Activated B cell treated with CpG ODN at 0.5 μM for 24 hours (primary cell): ENCODE measurements at regions not wholly inside any gene's neighbourhood (a gene's known extent, or its start where the extent isn't known, plus 50 kb on each side); places are given as distances from the start of the nearest gene placed in this dataset.

Experiments
- ATAC-seq: fragments of 200-7000 bp; cut with Tn5 transposase; one replicate; pipeline ENCODE4 v1.10.0; 2021; ENCODE audit warnings: low read depth, mild to moderate bottlenecking, moderate library complexity
- CTCF ChIA-PET: fragments of 350-600 bp; sonication (Branson Sonifier 250); formaldehyde crosslinking; loops from one replicate; lab custom pipeline; 2021; ENCODE audit warnings: antibody characterized with exemption; lab: Charles Lee
- POLR2A ChIA-PET: fragments of 350-600 bp; sonication (Branson Sonifier 250); formaldehyde crosslinking; loops from one replicate; lab custom pipeline; 2021; ENCODE audit warnings: antibody characterized with exemption; lab: Charles Lee
- DNase-seq: peaks from one replicate; pipeline ENCODE4 v3.0.0; 2022
- H3K27ac Mint-ChIP-seq: one replicate; pipeline ENCODE4 v1.8.0; 2020; ENCODE audit warnings: mixed read lengths
- H3K27me3 Mint-ChIP-seq: one replicate; pipeline ENCODE4 v1.8.0; 2021; ENCODE audit warnings: mixed read lengths
- H3K36me3 Mint-ChIP-seq: one replicate; pipeline ENCODE4 v1.8.0; 2021; ENCODE audit warnings: low read depth, mixed read lengths
- H3K4me1 Mint-ChIP-seq: one replicate; pipeline ENCODE4 v1.8.0; 2021; ENCODE audit warnings: mixed read lengths
- H3K4me3 Mint-ChIP-seq: one replicate; pipeline ENCODE4 v1.8.0; 2020; ENCODE audit warnings: mild to moderate bottlenecking, mixed read lengths
- H3K9me3 Mint-ChIP-seq: one replicate; pipeline ENCODE4 v1.8.0; 2020; ENCODE audit warnings: mixed read lengths
- CTCF ChIP-seq: fragments of 200-600 bp; IDR thresholded peaks from one replicate; pipeline ENCODE4 v1.8.0; 2022; ENCODE audit warnings: antibody characterized with exemption, mild to moderate bottlenecking
- intact Hi-C: fragments of 100-400 bp; cut with micrococcal nuclease; formaldehyde crosslinking; loops from one replicate; pipeline ENCODE4 v1.15.1; 2024

- no peak overlapping the region for H3K27ac Mint-ChIP-seq
- ChIA-PET POLR2A (no interaction called here), CTCF (no interaction called here)
- no peak for TF ChIP-seq CTCF
- DNase-seq = no peak
- no peaks in the 10 kb centered on the region for H3K36me3 Mint-ChIP-seq
- ATAC-seq = no peak
- peaks cover 2% of the 10 kb centered on the region for H3K9me3 Mint-ChIP-seq
- no peaks in the 10 kb centered on the region for H3K27me3 Mint-ChIP-seq
- H3K4me3 Mint-ChIP-seq = no peak overlapping the region
- intact Hi-C loops = no loop called here
- H3K4me1 Mint-ChIP-seq = no peaks in the 10 kb centered on the region
Observed at GRCh38 chr4:134610172-134610571, 408.6 kb upstream of the PABPC4L start.

- TF ChIP-seq CTCF = no peak
- no peak for ATAC-seq
- H3K4me3 Mint-ChIP-seq = no peak overlapping the region
- H3K36me3 Mint-ChIP-seq = no peaks in the 10 kb centered on the region
- ChIA-PET POLR2A (no interaction called here), CTCF (no interaction called here)
- H3K27me3 Mint-ChIP-seq = no peaks in the 10 kb centered on the region
- no peak for DNase-seq
- H3K9me3 Mint-ChIP-seq = peaks cover 12% of the 10 kb centered on the region
- intact Hi-C loops = no loop called here
- no peaks in the 10 kb centered on the region for H3K4me1 Mint-ChIP-seq
- no peak overlapping the region for H3K27ac Mint-ChIP-seq
Observed at GRCh38 chr4:134601706-134602105, 400.1 kb upstream of the PABPC4L start.

- CTCF ChIA-PET = no interaction called here
- H3K36me3 Mint-ChIP-seq = no peaks in the 10 kb centered on the region
- peaks cover 8% of the 10 kb centered on the region for H3K9me3 Mint-ChIP-seq
Observed at GRCh38 chr4:134591326-134591725, 389.7 kb upstream of the PABPC4L start.

GRCh38 chr4:134585972-134586371, 384.4 kb upstream of the PABPC4L start:
- H3K36me3 Mint-ChIP-seq = no peaks in the 10 kb centered on the region
- H3K27me3 Mint-ChIP-seq = no peaks in the 10 kb centered on the region
- H3K27ac Mint-ChIP-seq = no peak overlapping the region
- no peak for TF ChIP-seq CTCF
- ChIA-PET POLR2A (no interaction called here), CTCF (no interaction called here)
- no peaks in the 10 kb centered on the region for H3K4me1 Mint-ChIP-seq
- H3K9me3 Mint-ChIP-seq = peaks cover 2% of the 10 kb centered on the region
- intact Hi-C loops = no loop called here
- H3K4me3 Mint-ChIP-seq = no peak overlapping the region
- ATAC-seq (no peak), DNase-seq (no peak)

More at GRCh38 chr4:134591326-134591725, 389.7 kb upstream of the PABPC4L start:
- intact Hi-C loops = no loop called here
- H3K27ac Mint-ChIP-seq = no peak overlapping the region
- TF ChIP-seq CTCF = no peak
- no peaks in the 10 kb centered on the region for H3K27me3 Mint-ChIP-seq
- no peak overlapping the region for H3K4me3 Mint-ChIP-seq
- POLR2A ChIA-PET = no interaction called here
- DNase-seq (no peak), ATAC-seq (no peak)
- no peaks in the 10 kb centered on the region for H3K4me1 Mint-ChIP-seq

GRCh38 chr4:134567461-134567860, 365.9 kb upstream of the PABPC4L start:
- DNase-seq = no peak
- no peaks in the 10 kb centered on the region for H3K27me3 Mint-ChIP-seq
- intact Hi-C loops = no loop called here
- peaks cover 14% of the 10 kb centered on the region for H3K9me3 Mint-ChIP-seq
- H3K27ac Mint-ChIP-seq = no peak overlapping the region
- H3K4me3 Mint-ChIP-seq = no peak overlapping the region
- no peaks in the 10 kb centered on the region for H3K36me3 Mint-ChIP-seq
- TF ChIP-seq CTCF = no peak
- ATAC-seq = no peak
- CTCF ChIA-PET = no interaction called here
- POLR2A ChIA-PET = no interaction called here
- H3K4me1 Mint-ChIP-seq = no peaks in the 10 kb centered on the region
